ENCODE measurements at regions not wholly inside any gene's neighbourhood (a gene's known extent, or its start where the extent isn't known, plus 50 kb on each side); places are given as distances from the start of the nearest gene placed in this dataset.

- DNase-seq (ENCODE audit: low read depth in 1 of 2, low spot score in 1 of 2) (no peak), ATAC-seq (no peak), FAIRE-seq (no peak)
- Histone ChIP-seq H3K4me1 (no peaks in the 10 kb centered on the region), H3K4me2 (no peak overlapping the region), H3K4me3 (no peak overlapping the region), H3K9me3 (no peaks in the 10 kb centered on the region), H3K27ac (no peak overlapping the region)
- ChIA-PET CTCF (no interaction called here), POLR2A (no interaction called here)
- TF ChIP-seq HES2 (IDR thresholded peaks at IDR 0.05) = no peak
- TF ChIP-seq CBX8 (IDR thresholded peaks at IDR 0.05) = no peak
- no peak for TF ChIP-seq EHF (CRISPR knock-in tag; IDR thresholded peaks at IDR 0.05)
- TF ChIP-seq ZSCAN20 (CRISPR knock-in tag; IDR thresholded peaks at IDR 0.05) = no peak
- no peak for TF ChIP-seq ZFP36 (IDR thresholded peaks at IDR 0.05; ENCODE audit: borderline replicate concordance, partially characterized antibody)
- WGBS (ENCODE audit: missing lambda C conversion rate) = 13% methylated on average over 1 of the region's 3 CpGs
Observed at GRCh38 chrX:144379156-144379555, 495.3 kb downstream of the UBE2NL start.

- WGBS (ENCODE audit: missing lambda C conversion rate) = 0% methylated on average over 1 of the region's 1 CpG
- H3K27ac ChIP-seq = no peak overlapping the region
- H3K9me3 ChIP-seq = no peaks in the 10 kb centered on the region
- TF ChIP-seq NPAS2 (CRISPR knock-in tag; IDR thresholded peaks at IDR 0.05; ENCODE audit: borderline replicate concordance) (no peak), JUNB (IDR thresholded peaks at IDR 0.05) (no peak), SMC3 (IDR thresholded peaks at IDR 0.05) (no peak), MAX (IDR thresholded peaks at IDR 0.05) (no peak), TP53 (CRISPR knock-in tag; IDR thresholded peaks at IDR 0.05) (no peak), CBX2 (IDR thresholded peaks at IDR 0.05; ENCODE audit: borderline replicate concordance, low read depth) (no peak), HEYL (CRISPR knock-in tag; IDR thresholded peaks at IDR 0.05) (no peak), RCOR1 (IDR thresholded peaks at IDR 0.05; ENCODE audit: low read depth, low read length) (no peak), JUN (IDR thresholded peaks at IDR 0.05) (no peak)
- no peak overlapping the region for H3K4me3 ChIP-seq
- ChIA-PET POLR2A (no interaction called here), CTCF (no interaction called here)
- H3K4me2 ChIP-seq = no peak overlapping the region
- no peaks in the 10 kb centered on the region for H3K4me1 ChIP-seq
- no peak for FAIRE-seq
- ATAC-seq = no peak
- DNase-seq (ENCODE audit: low read depth in 1 of 2, low spot score in 1 of 2) = no peak
Observed at GRCh38 chrX:144388738-144389137, 504.9 kb downstream of the UBE2NL start.

Small RNA genes in the stretch of these regions (small RNA-seq; reads per million reads assigned to genes)
- 0 reads per million in 6 experiments for gene AC234064.1

Data from A549 (cell line).